Cerebellar cortex (tissue), 1 donor: ENCODE measurements at regions not wholly inside any gene's neighbourhood (a gene's known extent, or its start where the extent isn't known, plus 50 kb on each side); places are given as distances from the start of the nearest gene placed in this dataset.

Experiments
- DNase-seq: peaks from one replicate; pipeline ENCODE4 v3.0.0-alpha.2; 2015; ENCODE audit warnings: low spot score

DNA sequence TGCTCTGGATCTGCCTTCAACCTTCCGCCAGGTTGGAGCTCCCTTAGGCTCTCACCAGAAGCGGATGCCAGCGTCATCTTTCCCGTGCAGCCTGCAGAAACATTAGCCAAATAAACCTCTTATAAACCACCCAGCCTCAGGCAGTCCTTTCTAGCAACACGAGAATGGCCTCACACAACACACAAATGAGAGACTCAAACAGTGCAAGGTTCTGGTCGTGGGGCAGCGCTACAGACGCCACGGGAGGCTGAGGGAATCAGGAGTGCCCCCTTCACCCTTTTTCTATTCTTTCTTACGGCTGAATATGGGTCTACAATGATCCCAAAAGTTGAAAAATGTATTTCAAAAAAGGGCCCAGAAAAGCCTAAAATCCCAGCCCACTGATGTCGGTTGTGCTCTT is 96.4 kb downstream of the FOXL3 start:
- no peak for DNase-seq

DNA sequence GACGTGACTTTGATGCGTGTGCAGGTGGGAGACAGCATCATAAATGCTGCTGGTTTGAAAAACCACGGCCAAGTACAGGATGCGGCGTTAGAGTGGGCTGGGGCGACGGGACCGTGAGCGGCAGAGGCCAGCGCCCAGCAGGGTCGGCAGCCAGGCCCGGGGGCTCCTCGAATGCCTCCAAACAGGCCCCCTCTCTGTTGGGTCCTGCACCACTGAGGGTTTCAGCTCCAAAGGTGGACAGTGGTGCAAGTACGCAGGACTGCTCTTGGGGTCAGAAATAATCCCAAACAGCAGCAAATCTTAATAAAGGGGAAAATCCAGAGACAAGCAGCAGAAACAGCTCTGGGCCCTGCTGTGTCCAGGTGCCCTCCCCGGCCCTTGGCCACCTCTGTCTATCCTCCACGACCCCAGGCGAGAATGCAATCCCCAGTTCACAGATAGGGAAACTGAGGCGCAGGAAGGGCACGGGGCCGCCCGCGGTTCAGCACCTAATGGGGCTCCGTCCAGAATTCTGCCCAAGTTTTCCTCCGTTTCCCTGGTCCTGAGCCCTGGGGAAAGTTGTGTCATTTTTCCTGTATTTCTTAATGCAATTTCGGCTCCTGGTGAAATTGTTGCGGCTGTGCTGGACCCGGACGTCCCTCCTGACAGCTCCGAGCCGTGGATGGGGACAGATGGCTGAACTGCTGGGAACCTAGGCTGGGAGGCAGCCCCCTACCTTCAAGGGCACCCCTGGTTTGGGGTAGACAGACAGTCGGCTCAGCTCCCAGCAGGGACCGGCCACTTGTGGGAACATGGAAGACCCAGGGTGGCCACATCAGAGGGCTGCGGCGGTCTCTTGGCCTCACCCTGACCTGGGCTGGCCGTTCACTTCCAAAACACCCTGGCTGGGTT is 97.4 kb downstream of the FOXL3 start:
- DNase-seq, result no peak

DNA sequence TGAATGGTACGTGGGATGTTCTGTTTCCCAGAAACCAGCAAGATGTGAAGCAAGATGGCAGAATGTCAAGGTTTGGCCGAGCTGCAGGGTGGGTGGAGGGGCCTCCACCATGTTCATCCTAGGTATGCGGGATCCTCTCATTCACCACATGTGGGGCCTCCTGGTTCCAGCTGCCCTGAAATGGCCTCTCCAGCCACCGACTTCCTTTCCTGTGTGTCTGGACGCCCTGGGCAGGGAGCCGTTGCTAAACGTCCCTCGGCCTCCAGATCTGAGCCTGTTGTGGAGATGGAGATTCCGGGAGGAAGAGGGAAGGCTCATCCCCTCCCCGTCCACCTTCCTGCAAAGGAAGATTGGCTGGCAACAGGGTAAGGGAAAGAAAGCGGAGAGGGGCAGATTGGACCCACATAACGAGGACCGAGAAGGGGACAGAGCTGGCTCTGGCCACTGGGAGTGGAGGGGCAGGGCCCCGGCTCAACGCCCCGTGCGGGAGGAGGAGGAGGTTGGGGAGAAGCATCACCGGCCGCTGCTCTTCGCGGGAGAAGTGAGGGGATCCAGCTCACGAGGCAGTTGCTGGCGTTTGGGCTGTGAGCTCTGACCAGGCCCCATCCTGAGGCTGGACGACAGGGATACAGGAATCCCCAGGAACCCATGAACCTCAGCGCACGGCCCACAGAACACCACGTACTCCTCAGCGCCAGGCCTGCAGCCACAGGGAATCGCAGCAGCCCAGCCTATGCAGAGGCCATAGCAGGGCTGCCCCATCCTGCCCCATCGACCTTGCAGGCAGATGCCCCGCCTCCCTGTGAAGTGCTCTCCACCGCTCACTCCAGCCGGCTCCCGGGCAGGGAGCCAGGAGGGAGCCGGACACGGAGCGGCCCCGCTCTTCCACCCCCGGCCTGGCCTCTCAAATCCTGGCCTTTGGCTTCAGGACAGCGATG is 98.3 kb downstream of the FOXL3 start:
- no peak for DNase-seq

DNA sequence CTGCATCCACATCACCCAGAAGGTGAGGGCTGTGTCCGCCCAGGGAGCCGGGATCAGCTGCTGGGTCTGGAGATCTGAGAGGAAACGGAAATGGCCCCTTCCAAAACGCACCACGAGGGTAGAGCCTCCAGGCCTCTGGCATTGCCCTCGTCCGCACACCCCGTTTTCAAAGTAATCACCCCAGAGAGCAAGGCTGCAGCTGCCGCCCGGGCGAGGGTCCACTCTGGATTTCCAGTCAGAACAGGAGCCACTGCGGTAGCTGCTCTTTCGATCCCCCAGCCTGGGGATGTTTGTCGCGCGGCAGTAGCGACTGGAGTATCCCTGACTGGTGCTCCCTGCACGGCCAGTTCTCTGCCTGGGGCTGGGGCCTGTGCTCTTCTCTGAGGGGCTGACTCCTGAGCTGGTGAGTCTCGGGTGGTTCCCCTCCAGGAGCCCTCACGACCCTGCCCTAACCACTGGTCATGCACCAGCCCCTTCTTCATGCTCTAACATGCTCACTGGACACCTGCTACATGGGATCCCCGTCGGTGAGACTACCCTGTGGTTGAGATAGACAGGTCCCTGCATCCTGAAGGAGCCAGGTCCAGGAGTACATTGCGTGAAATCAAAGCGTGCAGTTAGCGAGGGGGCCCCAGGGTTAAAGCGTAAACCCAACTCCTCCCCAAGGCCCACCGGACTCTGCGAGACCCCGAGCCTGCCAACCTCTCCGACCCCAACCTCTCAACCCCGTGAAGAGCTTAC is 99.2 kb downstream of the FOXL3 start:
- DNase-seq, result no peak

DNA sequence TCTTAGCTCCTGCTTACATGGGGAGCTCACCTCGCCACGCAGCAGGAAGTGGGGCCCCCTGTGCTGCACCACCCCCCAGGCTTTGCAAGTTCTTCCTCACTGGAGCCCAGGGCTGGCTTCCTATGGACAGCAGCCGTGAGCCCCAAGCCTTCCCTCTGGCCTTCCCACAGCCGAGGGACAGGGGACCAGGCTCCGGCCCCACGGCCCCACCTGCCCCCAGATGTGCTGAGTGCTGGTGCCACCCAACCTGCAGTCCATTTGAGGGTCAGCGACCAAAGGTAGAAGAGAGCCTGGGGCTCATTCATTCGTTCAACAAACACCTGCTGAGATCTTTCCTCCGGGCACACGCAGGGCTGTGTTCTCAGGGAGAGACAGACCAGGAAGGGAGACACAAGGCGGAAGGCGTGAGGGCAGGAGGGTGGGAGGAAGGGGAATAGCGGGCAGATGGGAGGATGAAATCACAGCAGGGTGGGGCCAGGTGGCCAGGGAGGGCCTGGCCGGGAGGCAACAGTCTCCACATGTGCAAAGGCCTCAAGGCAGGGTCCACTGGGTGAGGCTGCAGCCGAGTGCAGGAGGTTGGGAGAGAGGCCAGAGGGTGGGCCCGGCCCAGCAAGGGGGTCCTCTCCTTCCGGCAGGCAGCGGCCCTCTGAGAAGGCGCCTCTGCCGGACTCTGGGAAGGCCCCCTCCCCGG is 100.1 kb downstream of the FOXL3 start:
- DNase-seq, result no peak

DNA sequence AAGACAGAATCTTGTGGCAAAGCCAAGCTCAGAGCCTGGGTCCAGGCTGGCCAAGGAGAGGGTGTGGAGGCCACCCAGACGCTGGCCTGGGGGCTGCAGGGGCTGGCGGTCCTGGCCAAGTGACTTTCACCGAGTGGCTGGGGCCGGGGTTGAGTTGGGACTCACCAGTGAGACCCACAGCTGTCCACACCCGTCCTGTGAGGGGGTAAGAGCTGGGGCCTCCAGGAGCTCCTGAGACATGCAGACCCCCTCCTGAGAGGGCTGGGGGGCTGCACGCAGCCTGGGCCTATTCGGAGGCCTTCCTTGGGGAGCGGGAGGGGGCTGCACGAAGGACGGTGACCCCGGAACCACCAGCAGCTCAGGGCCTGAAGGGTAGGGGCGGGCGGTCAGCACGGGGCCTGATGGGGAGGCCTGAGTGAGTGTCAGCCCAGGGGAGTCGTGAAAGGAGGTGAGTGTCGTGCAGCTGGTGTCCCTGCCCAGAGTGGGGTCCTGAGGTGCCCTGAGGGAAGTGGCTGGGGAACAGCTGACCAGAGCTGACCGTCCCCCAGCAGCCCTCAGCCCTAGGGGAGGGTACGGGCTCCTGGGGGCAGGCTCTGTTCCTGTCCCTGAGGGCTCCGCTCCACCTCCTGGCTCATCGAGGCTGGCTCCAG is 100.9 kb downstream of the FOXL3 start:
- no peak for DNase-seq

DNA sequence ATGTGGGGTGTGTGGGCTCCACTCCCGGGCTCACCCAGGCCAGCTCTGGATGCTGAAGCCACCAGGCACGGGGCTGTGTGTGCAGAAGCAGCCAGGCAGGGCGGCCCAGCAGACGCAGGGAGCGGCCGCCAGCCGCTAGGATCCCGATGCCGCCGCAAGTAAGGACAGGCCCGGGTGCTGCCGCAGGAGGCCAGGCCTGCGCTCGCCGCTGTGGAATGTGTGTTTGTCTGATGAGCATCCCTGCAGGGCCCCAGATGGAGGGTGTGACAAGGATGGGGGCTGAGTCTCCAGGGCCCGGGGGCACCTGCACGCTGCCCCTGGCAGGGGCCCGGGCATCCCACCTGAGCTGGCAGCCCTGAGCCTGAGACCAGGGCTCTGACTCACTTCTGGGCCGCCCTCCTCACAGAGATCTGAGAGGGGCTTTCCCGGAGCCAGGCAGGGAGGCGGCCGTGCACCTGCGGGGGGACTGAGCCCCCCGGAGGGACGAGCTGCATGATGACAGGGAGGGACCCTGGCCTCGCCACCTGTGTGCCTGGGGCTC is 101.5 kb downstream of the FOXL3 start:
- no peak for DNase-seq

DNA sequence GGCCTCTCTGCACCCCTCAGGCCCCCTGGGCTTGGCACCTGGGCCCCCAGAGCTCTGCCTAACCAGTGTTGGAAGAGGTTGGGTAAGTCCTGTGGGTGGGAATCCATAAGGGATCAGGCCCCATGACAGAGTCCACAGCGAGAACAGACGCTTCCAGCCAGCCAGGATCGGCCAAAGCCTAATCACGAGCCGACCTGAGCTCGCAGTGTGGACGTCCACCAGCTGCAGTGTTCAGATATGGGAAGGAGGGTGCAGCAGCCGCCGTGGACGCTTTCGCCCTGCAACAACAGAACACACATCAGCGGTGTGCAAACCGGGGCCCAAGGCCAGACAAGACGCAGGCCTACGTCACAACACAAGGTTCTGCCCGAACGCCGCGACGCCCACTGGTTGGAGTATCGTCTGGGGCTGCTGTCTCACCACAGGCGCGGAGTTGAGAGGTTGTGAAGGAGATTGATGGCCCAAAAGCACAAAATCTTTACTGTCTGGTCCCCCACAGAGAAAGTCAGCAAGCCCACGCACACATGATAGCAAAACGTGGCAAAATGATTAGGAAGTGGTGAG is 102.1 kb downstream of the FOXL3 start:
- DNase-seq, result no peak

DNA sequence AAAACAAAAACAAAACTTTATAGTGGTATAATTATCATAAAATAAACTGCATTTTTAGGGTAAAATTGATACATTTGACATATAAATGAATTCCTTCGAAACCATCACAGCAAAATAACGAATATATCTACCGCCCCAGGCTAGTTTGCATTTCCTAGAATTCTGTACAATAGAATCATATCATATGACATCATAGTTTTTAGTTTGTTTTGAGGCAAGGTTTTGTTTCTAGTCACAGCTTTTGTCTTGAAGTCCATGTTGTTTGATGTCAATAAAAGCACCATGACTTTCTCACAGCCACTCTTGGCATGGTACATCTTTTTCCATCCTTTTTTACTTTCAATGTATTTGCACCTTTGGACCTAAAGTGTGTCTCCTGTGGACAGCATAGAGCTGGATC is 102.9 kb downstream of the FOXL3 start:
- no peak for DNase-seq

DNA sequence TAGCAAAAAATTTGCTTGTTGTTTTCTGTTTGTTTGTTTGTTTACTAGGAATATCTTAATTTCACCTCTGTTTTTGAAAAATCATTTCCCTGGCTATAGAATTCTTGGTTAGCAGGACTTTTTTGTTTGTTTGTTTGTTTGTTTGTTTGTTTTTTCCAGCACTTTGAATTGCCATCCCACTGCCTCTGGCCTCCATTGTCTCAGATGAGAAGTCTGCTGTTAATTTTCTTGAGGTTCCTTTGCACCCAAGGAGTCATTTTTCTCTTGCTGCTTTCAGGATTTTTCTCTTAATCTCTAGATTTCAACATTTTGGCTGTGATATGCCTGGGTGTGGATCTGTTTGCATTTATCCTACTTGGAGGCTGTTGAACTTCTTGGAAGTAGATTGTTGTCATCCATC is 105.7 kb downstream of the FOXL3 start:
- no peak for DNase-seq

DNA sequence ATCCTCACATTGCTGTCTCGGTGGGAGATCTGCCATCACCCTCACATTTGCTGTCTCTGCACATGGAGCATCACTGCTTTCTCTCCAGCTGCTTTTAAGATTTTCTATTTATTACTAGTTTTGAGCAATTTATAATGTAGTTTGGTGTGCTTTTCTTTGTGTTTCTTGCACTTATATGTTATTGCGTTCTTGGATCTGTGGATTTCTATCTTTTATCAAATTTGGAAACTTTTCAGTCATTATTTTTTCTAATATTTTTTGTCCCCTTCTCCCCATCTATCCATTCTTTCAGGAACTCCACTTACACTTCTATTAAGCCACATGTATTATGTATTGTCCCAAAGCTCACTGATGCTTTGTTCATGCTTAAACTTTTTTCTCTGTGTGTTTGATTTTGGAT is 108.9 kb downstream of the FOXL3 start:
- DNase-seq, result no peak

DNA sequence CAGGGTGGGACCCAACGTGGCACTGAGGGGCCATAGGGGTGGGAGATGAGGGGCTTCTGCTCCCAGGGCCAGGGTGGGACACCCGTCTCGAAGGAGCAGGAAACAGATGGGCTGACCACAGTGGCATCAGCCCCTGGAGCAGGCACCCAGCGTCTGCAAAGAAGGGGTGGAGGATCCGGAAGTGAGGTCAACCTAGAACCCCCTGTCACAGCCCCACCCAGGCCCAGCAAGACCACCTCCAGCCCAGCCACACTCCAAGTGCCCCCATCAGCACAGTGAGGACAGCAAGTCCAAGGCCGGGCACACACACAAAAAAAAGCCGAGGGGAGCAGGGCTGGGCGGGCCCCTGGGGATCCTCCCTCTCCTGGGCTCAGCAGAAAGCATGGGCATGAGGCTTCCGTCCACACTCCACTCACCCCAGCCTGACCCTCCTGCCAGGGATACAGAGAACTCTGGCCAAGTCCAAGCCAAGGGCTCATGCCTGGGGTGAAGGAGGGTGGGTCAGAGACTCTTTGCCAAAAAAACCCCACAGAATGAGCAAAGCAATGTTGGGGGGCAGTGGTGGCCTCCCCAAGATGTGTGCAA is 111.0 kb downstream of the FOXL3 start:
- no peak for DNase-seq

DNA sequence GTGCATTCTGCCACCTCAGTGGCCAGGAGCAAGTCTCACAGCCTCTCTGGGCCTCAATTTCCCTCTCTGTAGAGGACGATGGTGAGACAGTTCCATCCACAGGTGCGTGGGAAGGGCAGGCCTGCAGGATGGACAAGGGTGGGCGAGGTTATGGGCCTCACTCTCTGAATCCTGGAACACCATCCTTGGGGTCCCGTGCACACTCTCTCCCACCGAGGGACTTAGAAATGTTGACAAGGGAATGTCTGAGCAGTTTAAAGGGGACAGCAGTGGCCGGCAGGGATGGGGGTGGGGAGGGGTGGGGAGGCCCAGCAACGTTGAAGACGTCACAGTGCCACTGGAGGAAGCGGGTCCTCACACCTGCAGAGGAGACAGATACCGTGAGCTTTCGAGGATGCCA is 111.5 kb downstream of the FOXL3 start:
- DNase-seq, result no peak

DNA sequence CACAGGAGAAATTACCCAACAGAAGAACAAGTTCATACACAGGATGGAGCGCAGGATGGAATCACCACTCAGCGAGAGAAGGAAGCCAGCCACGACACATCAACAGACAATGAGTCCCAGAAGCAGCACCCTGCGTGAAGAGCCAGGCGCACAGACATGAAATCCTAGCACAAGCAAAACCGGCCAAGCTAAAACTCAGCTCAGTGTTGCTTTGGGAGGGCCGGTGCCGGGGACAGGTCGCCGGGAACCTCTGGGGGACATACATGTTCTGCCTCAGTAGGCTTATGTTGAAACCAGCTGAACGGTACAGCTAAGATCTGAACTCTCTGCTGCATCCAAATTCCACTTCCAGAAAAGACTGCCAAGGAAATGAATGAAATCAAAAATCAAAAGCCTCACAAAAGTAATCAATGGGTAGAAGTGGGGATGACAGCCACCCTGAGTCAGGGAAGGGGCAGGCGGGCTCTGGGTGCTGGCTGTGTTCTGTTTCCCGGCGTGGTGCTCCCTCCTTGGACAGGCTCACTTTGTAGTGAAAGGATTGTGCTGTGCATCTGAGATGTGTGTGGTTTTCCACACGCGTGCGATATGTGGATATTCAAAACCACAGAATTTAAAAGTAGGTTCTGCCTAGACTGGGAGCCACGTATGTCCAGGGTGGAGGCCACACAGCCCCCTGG is 114.7 kb downstream of the PDGFA start:
- no peak for DNase-seq

DNA sequence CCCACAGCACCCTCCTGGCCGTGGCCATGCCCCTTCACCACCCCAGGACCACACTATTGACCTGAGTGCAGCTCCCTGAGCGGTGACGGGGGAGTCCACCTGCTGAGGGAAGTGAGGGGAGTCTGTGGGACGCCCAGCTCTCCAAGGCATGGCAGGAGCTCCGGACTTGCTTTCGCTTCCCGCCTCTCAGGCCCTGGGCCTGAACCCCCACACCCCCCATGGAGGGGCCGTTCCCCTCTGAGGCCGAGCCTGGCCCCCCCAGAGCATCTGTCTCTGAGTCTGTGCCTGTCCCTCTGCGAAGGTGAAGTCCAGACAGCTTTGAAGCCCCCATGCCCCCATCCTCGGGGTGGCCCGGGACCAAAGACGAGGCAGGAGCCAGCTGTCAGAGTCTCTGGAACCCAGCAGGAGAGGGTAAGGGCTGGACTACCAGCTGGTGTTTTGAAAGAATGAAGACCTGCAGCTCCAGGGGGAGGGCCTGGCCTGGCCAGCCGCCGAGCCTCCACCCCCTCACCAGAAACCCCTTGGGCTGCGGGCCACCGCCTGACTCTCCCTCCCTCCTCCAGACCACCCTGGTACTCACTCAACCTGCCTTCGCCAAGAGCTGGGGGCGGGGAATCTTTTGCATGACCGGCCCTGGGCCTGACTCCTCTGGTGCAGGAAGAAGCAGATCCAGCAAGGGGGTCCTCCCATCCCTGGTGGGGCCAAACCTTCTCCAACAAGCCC is 114.0 kb downstream of the PDGFA start:
- no peak for DNase-seq

DNA sequence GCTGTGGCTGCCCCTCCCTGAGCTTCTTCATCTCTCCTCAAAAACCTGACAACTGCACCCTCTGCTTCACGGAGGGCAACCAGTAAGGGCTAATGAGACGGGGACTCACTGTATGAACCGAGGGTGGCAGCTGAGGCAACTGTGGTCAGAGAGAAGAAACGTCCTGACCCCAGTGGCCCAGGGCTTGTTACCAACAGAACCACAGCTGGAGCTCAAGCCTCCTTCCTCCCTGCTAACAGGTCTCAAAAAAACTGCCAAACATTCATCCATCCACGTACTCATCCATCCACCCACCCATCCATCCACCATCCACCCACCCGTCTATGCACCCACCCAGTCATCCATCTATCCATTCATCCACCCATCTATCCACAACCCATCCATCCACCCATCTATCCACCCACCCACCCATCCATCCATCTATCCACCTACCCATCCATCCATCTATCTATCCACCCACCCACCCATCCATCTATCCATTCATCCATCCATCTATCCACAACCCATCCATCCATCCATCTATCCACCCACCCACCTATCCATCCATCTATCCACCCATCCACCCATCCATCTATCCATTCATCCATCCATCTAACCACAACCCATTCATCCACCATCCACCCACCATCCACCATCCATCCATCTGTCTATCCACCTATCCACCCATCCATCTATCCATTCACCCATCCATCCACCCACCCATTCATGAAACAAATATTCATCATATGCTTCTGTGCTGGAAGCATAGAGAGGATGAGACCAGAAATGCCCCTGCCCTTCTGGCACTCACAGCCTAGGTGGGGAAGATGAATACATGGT is 111.7 kb downstream of the PDGFA start:
- no peak for DNase-seq

DNA sequence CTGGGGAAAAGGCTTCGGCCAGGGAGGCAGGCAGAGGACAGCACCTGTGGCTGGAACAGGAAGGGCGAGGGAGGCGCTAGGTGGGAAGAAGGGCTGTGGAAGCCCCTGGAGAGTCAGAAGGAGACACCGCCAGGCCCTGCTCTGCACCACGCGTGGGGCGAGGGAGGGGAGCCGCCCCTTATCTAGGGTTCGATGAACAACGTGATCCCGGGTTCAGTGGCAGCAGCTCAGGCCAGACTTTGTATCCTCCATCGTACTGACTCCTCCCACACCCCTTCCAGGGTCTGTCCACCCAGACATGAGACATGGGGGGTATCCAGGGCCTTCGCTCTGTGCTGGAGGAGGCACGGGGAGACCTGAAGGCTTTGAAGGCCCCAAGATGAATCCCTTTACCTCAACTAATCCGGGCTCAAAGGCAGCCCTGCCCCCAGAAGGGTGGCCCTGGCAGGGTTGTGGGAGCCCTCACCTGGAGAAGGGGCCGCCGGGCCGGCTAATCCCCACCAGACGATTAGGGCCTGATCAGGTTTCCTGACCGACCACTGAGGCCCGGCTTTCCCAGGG is 110.8 kb downstream of the PDGFA start:
- DNase-seq, result no peak
